ENCODE measurements at regions not wholly inside any gene's neighbourhood (a gene's known extent, or its start where the extent isn't known, plus 50 kb on each side); places are given as distances from the start of the nearest gene placed in this dataset.

DNA sequence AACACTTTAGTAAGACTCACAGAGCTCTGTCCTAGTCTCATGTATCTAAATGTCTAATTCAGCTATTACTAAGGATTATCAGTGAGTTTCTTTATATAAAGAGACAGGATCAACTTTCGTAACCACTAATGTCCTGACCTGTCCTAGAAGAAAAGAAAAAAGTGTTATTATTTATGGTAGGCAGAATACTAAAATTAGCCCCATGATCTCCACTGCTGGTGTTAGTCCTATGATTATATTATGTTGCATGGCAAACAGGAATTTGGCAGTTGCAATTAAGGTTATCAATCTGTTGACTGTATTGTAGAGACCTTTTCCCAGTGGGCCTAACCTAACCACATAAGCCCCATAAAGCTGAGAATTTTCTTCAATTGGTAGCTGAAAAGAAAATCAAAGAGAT lies 132.9 kb upstream of the DIO2 start:
- TF ChIP-seq POLR2A (IDR thresholded peaks at IDR 0.05; ENCODE audit: extremely low read depth, insufficient read length) = no peak
- no peak for TF ChIP-seq CTCF (IDR thresholded peaks at IDR 0.05; ENCODE audit: low read depth, low read length)
